Fibroblast of skin of right biceps (primary cell): ENCODE measurements at regions not wholly inside any gene's neighbourhood (a gene's known extent, or its start where the extent isn't known, plus 50 kb on each side); places are given as distances from the start of the nearest gene placed in this dataset.

Source experiments
- DNase-seq: peaks from one replicate; pipeline ENCODE4 v3.0.0-alpha.2; 2013

- DNase-seq = no peak
Measured at GRCh38 chr14:99322731-99323599, 51.0 kb upstream of the BCL11B start.

DNA sequence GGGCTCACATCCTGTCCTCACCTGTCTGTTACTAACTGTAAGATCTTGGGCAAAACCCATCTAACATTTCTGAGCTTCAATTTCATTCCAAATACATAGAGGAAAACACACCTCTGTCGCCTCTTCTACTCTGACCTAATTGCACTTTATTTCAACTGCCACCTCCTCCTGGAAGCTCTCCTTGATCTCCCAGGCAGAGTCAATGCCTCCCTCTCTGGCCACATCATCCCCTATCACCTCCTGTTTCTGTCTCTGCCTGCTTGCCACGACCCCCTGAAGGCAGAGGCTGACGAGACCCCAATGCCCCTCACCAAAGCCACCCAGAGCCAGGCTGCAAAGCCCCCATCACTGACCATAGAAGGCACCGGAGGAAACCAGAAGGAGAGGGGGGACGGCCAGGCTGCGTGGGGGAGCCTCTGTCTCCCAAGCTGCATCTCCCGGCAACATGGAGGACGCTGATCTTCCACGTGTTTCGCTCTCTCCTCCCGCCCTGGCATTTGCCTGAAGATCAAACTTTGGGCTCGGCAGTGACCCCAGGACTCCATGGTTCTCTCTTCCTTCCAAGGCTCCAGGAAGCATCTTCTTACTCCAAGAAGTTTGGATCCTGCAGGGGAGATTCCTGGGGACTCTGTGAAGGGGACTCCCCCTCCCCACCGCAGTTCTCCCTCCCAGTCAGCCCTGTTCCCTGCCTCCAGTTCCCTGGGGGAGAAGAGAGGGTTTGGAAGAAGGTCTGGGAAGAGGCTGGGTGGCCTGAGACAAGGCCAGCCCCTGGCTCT, 50.1 kb upstream of the BCL11B start:
- no peak for DNase-seq
